Kidney (tissue), 13 donors: ENCODE measurements at regions not wholly inside any gene's neighbourhood (a gene's known extent, or its start where the extent isn't known, plus 50 kb on each side); places are given as distances from the start of the nearest gene placed in this dataset.

Source experiments
- DNase-seq, 5 donors: peaks; one replicate each; pipeline ENCODE4 v3.0.0-alpha.2; 2013 to 2020
- FAIRE-seq: peaks from 2 replicates; lab custom pipeline; 2012; peaks lifted over from hg19 to GRCh38; lab: Jason Lieb, UNC
- H3K27ac ChIP-seq, 2 donors: one replicate each; pipeline ENCODE4 v1.7.0; 2013; ENCODE audit warnings: low read depth in 2 of 2, low read length in 2 of 2, inconsistent platforms in 1 of 2
- H3K27me3 ChIP-seq: one replicate; pipeline ENCODE4 v1.7.1; 2013; ENCODE audit warnings: low read length, inconsistent platforms; ENCODE audit not compliant: control insufficient read depth, insufficient read depth
- H3K36me3 ChIP-seq, 3 donors: one replicate each; pipeline versions ENCODE4 v1.7.0 to v1.7.1; 2013; ENCODE audit warnings: low read length in 3 of 3, control low read depth in 1 of 3, inconsistent platforms in 1 of 3; ENCODE audit not compliant: insufficient read depth in 3 of 3, control insufficient read depth in 2 of 3
- H3K4me1 ChIP-seq, 3 donors: one replicate each; pipeline versions ENCODE4 v1.7.0 to v1.7.1; 2013; ENCODE audit warnings: low read length in 3 of 3, inconsistent platforms in 1 of 3, low read depth in 1 of 3; ENCODE audit not compliant: control insufficient read depth in 2 of 3, insufficient read depth in 2 of 3
- H3K4me3 ChIP-seq, 3 donors: one replicate each; pipeline versions ENCODE4 v1.7.0 to v1.8.1; 2013; ENCODE audit warnings: low read length in 3 of 3, control low read depth in 1 of 3, inconsistent platforms in 1 of 3
- H3K9ac ChIP-seq, 3 donors: one replicate each; pipeline versions ENCODE4 v1.7.0 to v1.7.1; 2013; ENCODE audit warnings: low read length in 3 of 3, control low read depth in 1 of 3, inconsistent platforms in 1 of 3
- H3K9me3 ChIP-seq, 3 donors: one replicate each; pipeline versions ENCODE4 v1.7.0 to v1.7.1; 2013; ENCODE audit warnings: low read length in 3 of 3, control low read depth in 1 of 3, inconsistent platforms in 1 of 3; ENCODE audit not compliant: control insufficient read depth in 2 of 3, insufficient read depth in 1 of 3
- intact Hi-C: fragments of 100-400 bp; cut with DNase I; formaldehyde crosslinking; loops from one replicate; pipeline ENCODE4 v1.11.1; 2022
- TF ChIP-seq, protein P1 (sequence below): IDR thresholded peaks from 3 replicates; pipeline ENCODE4 v1.5.1; 2012; ENCODE audit warnings: mild to moderate bottlenecking, moderate library complexity, borderline replicate concordance; ENCODE audit not compliant: insufficient read depth; ENCODE audit errors: extremely low read depth
- donor health status: control.
- donor health status: control.
- donor health status: control.
- donor health status: control.
- donor health status: control.
- donor health status: DM: yes; HTN: yes; CAD: no.
- donor health status: Normal renal cell carcinoma (clear cell type).

DNA sequence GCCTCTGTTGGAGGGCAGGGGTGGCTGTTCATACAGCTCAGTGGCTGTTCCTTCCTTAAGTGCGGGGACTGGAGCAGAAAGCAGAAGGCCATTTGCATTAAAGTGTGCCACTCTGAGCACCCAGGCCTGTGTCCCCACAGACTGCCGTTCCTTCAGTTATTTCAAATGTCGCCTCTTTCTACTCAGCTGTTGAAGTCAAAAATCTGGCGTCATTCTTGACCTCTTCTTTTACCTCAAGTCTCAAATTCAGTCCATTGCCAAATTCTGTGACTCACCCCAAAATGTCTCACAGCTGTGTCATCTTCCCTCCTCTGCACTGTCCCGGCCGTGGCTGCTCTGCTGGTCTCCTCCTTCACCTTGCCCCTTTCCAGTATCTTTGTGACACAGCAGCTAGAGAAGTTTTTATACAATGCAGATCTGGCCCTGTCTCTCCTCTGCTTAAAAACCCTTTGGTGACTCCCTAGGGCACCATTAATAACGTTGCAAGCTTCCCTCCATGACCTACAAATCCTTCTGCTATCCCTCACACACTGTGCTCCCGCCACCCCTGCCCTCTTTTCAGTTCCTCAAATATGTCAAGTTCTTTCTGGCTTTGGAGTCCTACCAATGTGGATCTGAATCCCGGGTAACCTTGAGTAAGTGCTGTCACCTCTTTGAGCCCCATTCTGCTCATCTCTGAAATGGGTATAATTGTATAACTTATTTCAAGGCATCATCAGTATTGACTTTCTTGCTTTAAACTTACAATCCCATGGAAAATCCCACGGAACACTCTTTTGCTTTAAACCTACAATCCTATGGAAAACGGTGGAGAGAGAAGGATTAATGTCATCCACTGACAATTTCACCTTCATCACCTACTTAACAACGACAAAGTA, 98.3 kb upstream of the BOD1 start:
- H3K9me3 ChIP-seq: no peaks in the 10 kb centered on the region
- FAIRE-seq (no peak), DNase-seq (peak in 1 of 5 donors; percentile 83)
- TF ChIP-seq, protein P1, sequence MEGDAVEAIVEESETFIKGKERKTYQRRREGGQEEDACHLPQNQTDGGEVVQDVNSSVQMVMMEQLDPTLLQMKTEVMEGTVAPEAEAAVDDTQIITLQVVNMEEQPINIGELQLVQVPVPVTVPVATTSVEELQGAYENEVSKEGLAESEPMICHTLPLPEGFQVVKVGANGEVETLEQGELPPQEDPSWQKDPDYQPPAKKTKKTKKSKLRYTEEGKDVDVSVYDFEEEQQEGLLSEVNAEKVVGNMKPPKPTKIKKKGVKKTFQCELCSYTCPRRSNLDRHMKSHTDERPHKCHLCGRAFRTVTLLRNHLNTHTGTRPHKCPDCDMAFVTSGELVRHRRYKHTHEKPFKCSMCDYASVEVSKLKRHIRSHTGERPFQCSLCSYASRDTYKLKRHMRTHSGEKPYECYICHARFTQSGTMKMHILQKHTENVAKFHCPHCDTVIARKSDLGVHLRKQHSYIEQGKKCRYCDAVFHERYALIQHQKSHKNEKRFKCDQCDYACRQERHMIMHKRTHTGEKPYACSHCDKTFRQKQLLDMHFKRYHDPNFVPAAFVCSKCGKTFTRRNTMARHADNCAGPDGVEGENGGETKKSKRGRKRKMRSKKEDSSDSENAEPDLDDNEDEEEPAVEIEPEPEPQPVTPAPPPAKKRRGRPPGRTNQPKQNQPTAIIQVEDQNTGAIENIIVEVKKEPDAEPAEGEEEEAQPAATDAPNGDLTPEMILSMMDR: no peak
- no peaks in the 10 kb centered on the region for H3K36me3 ChIP-seq
- intact Hi-C loops: no loop called here
- no peaks in the 10 kb centered on the region for H3K27me3 ChIP-seq
- no peak overlapping the region for H3K27ac ChIP-seq
- H3K9ac ChIP-seq: no peak overlapping the region
- peaks cover 6 to 16% (median 9%) of the 10 kb centered on the region in 3 donors for H3K4me1 ChIP-seq
- no peak overlapping the region for H3K4me3 ChIP-seq

DNA sequence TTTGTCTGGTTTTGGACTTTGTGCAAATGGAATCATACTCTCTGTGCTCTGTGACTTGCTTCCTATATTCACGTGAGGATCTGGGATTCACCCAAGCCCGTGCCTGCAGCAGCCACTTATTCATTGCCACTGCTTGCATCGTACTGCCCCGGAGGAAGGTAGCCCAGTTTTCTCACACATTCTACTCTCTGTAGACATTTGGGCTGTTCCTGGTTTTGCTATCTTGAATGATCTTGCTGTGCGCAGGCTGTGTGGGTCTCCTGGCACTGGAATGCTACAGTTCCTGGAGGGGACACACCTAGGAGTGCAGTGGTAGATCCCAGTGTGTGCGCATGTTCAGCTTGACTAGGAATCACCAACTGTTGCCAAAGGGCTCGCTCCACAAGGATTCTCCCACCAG, 99.2 kb upstream of the BOD1 start:
- Histone ChIP-seq H3K27me3 (no peaks in the 10 kb centered on the region), H3K27ac (no peak overlapping the region), H3K4me3 (no peak overlapping the region), H3K9ac (no peak overlapping the region), H3K36me3 (no peaks in the 10 kb centered on the region), H3K9me3 (no peaks in the 10 kb centered on the region), H3K4me1 (peaks cover 6 to 16% (median 13%) of the 10 kb centered on the region in 3 donors)
- TF ChIP-seq, protein P1: no peak
- peak in 1 of 5 donors; percentile 53 for DNase-seq
- intact Hi-C loops: no loop called here
- FAIRE-seq: no peak

DNA sequence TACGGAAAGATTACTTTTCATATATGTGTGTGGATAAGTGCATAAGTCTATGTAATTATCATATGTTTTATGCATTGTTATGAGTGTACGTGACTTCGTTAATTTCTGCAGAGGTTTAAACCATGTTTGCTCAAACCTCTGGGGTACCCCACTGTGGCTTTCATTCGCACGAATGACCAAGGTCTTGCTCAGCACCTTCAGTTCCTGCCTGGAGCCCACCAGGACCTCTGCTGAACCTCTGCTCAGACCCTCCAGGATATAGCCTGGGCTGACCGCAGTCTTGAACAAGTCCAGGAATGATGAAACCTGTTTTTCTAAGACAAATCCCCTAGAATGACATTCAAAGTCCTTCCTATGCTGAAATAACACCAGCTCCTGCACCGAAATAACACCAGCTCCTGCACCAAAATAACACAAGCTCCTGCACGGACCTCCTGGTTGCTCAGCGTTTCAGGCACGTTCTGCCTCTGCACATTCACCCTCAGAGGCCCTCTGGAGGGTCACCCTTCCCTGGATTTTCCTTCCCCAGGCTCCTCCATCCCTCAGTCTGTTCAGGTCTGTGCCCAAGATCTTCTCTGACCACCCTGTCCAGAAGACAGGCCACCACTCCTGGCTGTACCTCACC, 99.7 kb upstream of the BOD1 start:
- Histone ChIP-seq H3K36me3 (no peaks in the 10 kb centered on the region), H3K27me3 (no peaks in the 10 kb centered on the region), H3K4me3 (no peak overlapping the region), H3K27ac (no peak overlapping the region), H3K4me1 (peaks cover 6 to 21% (median 19%) of the 10 kb centered on the region in 3 donors), H3K9me3 (no peaks in the 10 kb centered on the region), H3K9ac (no peak overlapping the region)
- TF ChIP-seq, protein P1: no peak
- no peak for FAIRE-seq
- intact Hi-C loops: no loop called here
- DNase-seq: no peak
